Type B pancreatic cell (in vitro differentiated cells): ENCODE measurements at regions not wholly inside any gene's neighbourhood (a gene's known extent, or its start where the extent isn't known, plus 50 kb on each side); places are given as distances from the start of the nearest gene placed in this dataset.

ENCODE experiments used
- DNase-seq: peaks from one replicate; pipeline ENCODE4 v3.0.0; 2021; ENCODE audit warnings: mixed read lengths; ENCODE audit not compliant: unreplicated experiment; ENCODE audit errors: extremely low spot score
- H3K27ac Mint-ChIP-seq: 2 replicates; pipeline ENCODE4 v1.8.0; 2021; ENCODE audit warnings: mild to moderate bottlenecking, mixed read lengths
- H3K27me3 Mint-ChIP-seq: 2 replicates; pipeline ENCODE4 v1.8.0; 2021; ENCODE audit warnings: mixed read lengths
- H3K36me3 Mint-ChIP-seq: 2 replicates; pipeline ENCODE4 v1.8.0; 2021; ENCODE audit warnings: mixed read lengths
- H3K4me1 Mint-ChIP-seq: one replicate; pipeline ENCODE4 v1.8.0; 2021; ENCODE audit warnings: mixed read lengths; ENCODE audit not compliant: unreplicated experiment
- H3K4me3 Mint-ChIP-seq: 2 replicates; pipeline ENCODE4 v1.8.0; 2021; ENCODE audit warnings: mild to moderate bottlenecking, mixed read lengths
- H3K9me3 Mint-ChIP-seq: 2 replicates; pipeline ENCODE4 v1.8.0; 2021; ENCODE audit warnings: mixed read lengths
- CTCF ChIP-seq: fragments of 200-600 bp; sonication (generic); conservative IDR thresholded peaks from 2 replicates; pipeline ENCODE4 v1.5.0; 2021; ENCODE audit warnings: antibody characterized with exemption, mild to moderate bottlenecking

DNA sequence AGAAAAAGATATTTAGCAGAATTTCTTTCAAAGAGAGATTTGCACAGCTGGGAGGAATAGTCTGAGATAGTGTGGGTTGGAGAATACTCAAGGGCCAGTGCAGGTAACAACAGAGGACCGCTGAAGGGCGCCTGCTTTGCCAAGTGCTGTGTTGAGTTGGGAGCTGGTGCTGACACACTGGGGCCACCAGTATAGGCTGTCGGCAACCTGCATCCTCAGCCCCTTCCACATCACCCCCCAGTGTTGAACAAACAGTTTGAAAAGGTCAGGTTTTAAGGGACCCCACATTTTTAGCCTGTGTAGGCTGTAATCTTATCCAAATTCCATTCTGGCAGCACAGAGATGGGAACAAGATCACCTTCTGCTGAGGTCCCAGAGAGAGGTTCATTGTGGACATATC lies 96.6 kb downstream of the ABHD5 start:
- H3K9me3 Mint-ChIP-seq = no peaks in the 10 kb centered on the region
- no peak for TF ChIP-seq CTCF
- no peak overlapping the region for H3K4me3 Mint-ChIP-seq
- H3K4me1 Mint-ChIP-seq = no peaks in the 10 kb centered on the region
- DNase-seq = no peak
- H3K27me3 Mint-ChIP-seq = peaks cover 45% of the 10 kb centered on the region
- no peak overlapping the region for H3K27ac Mint-ChIP-seq
- H3K36me3 Mint-ChIP-seq = no peaks in the 10 kb centered on the region

DNA sequence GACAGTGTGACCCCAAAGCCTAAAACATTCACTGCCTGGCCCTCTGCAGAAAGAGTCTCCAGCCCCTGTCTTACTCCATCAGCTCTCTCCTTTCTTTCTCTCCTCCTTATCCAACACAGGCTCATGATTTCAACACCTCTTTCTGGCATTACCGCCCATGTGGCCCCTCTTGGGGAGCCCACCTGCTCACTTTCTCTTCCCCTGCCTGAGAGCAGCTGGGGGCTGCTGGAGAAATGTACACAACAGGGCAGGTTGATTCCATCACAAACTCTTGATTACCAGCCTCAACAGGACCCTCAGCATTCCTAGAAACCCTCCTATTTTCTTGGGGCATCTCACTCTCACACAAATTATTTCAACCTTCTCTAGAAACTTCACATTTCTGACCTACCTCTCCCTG lies 98.3 kb downstream of the ABHD5 start:
- no peak overlapping the region for H3K4me3 Mint-ChIP-seq
- no peak for DNase-seq
- no peaks in the 10 kb centered on the region for H3K36me3 Mint-ChIP-seq
- no peak overlapping the region for H3K27ac Mint-ChIP-seq
- H3K27me3 Mint-ChIP-seq = peaks cover 52% of the 10 kb centered on the region
- H3K4me1 Mint-ChIP-seq = no peaks in the 10 kb centered on the region
- TF ChIP-seq CTCF = no peak
- H3K9me3 Mint-ChIP-seq = no peaks in the 10 kb centered on the region

- H3K4me3 Mint-ChIP-seq = no peak overlapping the region
- TF ChIP-seq CTCF = no peak
- DNase-seq = peak; percentile 31
- no peak overlapping the region for H3K27ac Mint-ChIP-seq
- H3K36me3 Mint-ChIP-seq = no peaks in the 10 kb centered on the region
- no peaks in the 10 kb centered on the region for H3K4me1 Mint-ChIP-seq
- H3K9me3 Mint-ChIP-seq = no peaks in the 10 kb centered on the region
- H3K27me3 Mint-ChIP-seq = peaks cover 61% of the 10 kb centered on the region
Measured at GRCh38 chr3:43790060-43790459, 99.3 kb downstream of the ABHD5 start.

DNA sequence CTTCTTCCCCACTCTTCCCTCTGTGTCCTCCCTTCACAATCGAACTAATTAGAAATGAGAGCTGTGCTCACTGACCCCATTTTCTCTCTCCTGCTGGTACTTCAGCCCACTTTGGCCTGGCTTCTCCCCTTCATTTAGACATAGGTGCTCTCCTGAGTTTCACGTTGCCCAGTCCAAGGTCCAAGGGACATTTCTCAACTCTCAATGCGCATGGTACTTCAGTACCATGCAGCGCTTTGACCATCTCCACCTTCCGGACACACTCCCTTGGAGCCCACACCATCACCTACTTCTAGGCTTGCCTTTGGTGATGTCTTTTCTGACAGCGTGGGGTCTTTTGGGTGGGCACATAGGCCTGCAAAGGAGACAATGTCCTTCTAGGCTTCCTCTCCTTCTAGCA lies 99.7 kb downstream of the ABHD5 start:
- H3K27me3 Mint-ChIP-seq = peaks cover 60% of the 10 kb centered on the region
- DNase-seq = no peak
- no peak overlapping the region for H3K27ac Mint-ChIP-seq
- no peaks in the 10 kb centered on the region for H3K36me3 Mint-ChIP-seq
- TF ChIP-seq CTCF = no peak
- H3K4me1 Mint-ChIP-seq = no peaks in the 10 kb centered on the region
- H3K4me3 Mint-ChIP-seq = no peak overlapping the region
- no peaks in the 10 kb centered on the region for H3K9me3 Mint-ChIP-seq

- no peak overlapping the region for H3K4me3 Mint-ChIP-seq
- no peak overlapping the region for H3K27ac Mint-ChIP-seq
Measured at GRCh38 chr3:43791246-43791645, 100.5 kb downstream of the ABHD5 start.

More at GRCh38 chr3:43791246-43791645, 100.5 kb downstream of the ABHD5 start:
- Mint-ChIP-seq H3K9me3 (no peaks in the 10 kb centered on the region), H3K4me1 (no peaks in the 10 kb centered on the region), H3K36me3 (no peaks in the 10 kb centered on the region), H3K27me3 (peaks cover 60% of the 10 kb centered on the region)
- no peak for TF ChIP-seq CTCF
- no peak for DNase-seq
